WTC11 (cell line): ENCODE measurements at regions not wholly inside any gene's neighbourhood (a gene's known extent, or its start where the extent isn't known, plus 50 kb on each side); places are given as distances from the start of the nearest gene placed in this dataset.
"Not testable (repeated sequence)": the region's sequence is repeated elsewhere in the genome, so short reads cannot be mapped to it uniquely, and the experiment has no call there.

Experiments used
- EMX1 ChIP-seq: fragments of 250-450 bp; sonication (Bioruptor Pico); IDR thresholded peaks from 2 replicates; pipeline ENCODE4 v1.8.0; 2021; ENCODE audit warnings: mild to moderate bottlenecking
- GTF2I ChIP-seq: fragments of 250-450 bp; sonication (Bioruptor Pico); conservative IDR thresholded peaks from 2 replicates; pipeline ENCODE4 v1.4.0; 2021; ENCODE audit warnings: mild to moderate bottlenecking
- ZNF671 ChIP-seq: fragments of 250-450 bp; sonication (Bioruptor Pico); IDR thresholded peaks from 2 replicates; pipeline ENCODE4 v1.8.0; 2021; ENCODE audit warnings: mild to moderate bottlenecking
- TF ChIP-seq, protein P1 (sequence below): fragments of 200-600 bp; IDR thresholded peaks from 2 replicates; pipeline ENCODE4 v1.8.0; 2022; ENCODE audit warnings: antibody characterized with exemption
- TF ChIP-seq, protein P2 (sequence below): sonication (generic); formaldehyde crosslinking; IDR thresholded peaks from 2 replicates; pipeline ENCODE4 v1.8.1; 2022; ENCODE audit warnings: low read depth, missing genetic modification reagents, borderline replicate concordance

DNA sequence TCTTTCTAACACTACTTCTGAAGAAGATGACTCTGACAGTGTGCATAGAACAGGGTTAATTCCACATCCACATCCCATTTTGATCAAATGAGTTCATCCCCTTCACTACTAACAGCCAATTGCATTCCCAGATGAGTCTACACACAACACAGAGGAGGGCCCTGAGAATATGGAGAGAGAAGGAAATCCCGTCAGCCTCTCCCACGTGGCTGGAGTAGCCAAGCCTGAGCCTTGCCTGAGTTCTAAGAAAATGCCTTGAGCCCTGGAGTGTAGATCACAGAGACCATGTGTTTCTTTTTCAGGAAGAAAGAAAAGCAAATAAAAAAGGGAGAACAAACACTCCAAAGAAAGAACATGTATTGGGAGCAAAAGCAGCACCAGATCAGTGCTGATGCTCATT lies 1147.7 kb downstream of the TMEM121 start:
- TF ChIP-seq EMX1 (CRISPR knock-in tag); ZNF671; GTF2I (CRISPR knock-in tag): not testable (repeated sequence)
- TF ChIP-seq, protein P1, sequence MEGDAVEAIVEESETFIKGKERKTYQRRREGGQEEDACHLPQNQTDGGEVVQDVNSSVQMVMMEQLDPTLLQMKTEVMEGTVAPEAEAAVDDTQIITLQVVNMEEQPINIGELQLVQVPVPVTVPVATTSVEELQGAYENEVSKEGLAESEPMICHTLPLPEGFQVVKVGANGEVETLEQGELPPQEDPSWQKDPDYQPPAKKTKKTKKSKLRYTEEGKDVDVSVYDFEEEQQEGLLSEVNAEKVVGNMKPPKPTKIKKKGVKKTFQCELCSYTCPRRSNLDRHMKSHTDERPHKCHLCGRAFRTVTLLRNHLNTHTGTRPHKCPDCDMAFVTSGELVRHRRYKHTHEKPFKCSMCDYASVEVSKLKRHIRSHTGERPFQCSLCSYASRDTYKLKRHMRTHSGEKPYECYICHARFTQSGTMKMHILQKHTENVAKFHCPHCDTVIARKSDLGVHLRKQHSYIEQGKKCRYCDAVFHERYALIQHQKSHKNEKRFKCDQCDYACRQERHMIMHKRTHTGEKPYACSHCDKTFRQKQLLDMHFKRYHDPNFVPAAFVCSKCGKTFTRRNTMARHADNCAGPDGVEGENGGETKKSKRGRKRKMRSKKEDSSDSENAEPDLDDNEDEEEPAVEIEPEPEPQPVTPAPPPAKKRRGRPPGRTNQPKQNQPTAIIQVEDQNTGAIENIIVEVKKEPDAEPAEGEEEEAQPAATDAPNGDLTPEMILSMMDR, result not testable (repeated sequence)
- TF ChIP-seq, protein P2, sequence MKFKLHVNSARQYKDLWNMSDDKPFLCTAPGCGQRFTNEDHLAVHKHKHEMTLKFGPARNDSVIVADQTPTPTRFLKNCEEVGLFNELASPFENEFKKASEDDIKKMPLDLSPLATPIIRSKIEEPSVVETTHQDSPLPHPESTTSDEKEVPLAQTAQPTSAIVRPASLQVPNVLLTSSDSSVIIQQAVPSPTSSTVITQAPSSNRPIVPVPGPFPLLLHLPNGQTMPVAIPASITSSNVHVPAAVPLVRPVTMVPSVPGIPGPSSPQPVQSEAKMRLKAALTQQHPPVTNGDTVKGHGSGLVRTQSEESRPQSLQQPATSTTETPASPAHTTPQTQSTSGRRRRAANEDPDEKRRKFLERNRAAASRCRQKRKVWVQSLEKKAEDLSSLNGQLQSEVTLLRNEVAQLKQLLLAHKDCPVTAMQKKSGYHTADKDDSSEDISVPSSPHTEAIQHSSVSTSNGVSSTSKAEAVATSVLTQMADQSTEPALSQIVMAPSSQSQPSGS (CRISPR knock-in tag), result not testable (repeated sequence)
